RKO (cell line): ENCODE measurements at regions not wholly inside any gene's neighbourhood (a gene's known extent, or its start where the extent isn't known, plus 50 kb on each side); places are given as distances from the start of the nearest gene placed in this dataset.

Experiments used
- DNase-seq: peaks from one replicate; pipeline ENCODE4 v3.0.0-alpha.2; 2016; ENCODE audit warnings: low spot score

DNA sequence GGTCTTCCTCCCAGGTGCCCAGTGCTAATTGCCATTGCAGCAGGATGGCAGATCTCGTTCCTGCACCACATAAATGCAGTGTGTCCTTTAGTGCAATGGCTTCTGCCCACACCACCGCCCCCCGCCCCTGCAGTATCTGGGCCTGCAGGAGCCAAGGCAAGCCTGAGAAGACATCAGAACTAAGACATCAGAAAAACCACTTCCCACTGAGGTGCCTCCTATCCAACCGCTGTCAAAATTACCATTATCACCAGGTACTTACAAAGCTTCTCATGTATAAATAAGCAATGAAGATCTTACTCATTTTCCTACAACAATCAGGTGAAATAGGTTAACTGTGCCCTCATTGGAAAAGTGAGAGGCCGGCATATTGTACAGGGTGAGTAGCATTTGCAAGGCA lies 228.8 kb downstream of the FBXO15 start:
- DNase-seq, result no peak

DNA sequence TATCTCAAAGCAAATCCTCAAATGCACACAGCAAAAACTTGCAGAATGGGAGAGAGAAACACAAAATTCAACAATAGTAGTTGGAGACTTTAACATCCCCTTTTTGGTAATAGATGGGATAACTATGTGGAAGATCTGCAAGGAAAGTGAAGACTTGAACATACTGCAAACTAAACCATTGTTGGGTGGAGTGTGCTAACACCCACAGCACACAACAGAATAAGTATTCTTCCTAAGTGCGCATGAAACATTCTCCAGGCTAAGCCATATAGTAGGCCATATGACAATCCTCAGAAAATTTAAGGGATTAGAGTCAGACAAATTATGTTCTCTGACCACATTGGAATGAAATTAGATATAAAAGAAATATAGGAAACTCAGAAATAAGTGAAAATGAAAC lies 230.6 kb downstream of the FBXO15 start:
- DNase-seq, result no peak

DNA sequence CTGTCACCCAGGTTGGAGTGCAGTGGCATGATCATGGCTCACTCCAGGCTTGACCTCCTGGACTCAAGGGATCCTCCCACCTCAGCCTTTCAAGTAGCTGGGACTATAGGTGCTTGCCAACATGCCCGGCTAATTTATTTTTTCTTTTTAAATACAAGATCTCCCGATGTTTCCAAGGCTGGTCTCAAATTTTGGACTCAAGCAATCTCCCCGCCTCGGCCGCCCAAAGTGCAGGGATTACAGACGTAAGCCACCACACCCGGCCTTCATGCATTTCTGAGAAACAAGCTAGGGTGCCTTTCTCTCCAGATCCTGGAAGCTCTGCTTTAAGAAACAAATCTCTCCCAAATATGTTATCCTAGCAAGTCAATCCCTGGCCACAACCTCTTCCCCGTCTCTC lies 234.1 kb downstream of the FBXO15 start:
- no peak for DNase-seq

- DNase-seq, result peak; percentile 26
Observed at GRCh38 chr18:73908323-73908722, 239.3 kb downstream of the FBXO15 start.

DNA sequence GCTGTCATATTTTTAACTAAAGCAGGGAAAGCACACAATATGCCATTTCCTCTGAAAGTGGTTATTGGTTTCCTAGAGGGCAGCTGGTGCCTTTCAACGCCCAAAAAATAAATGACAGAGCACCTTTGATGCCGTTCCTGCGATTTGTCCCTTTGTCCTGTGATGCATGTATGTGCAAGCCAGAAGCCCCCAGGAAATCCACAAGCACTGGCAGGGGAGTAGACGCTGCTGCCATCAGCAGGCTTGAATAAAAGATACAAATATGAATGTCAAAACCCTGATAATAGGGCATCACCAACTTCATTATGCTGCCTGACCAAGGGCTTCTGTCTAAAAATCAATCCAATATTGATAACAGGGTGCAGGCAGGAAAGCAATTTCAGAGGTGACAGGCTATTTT lies 246.1 kb downstream of the FBXO15 start:
- DNase-seq, result no peak

- DNase-seq, result no peak
Observed at GRCh38 chr18:73901151-73901550, 246.5 kb downstream of the FBXO15 start.

DNA sequence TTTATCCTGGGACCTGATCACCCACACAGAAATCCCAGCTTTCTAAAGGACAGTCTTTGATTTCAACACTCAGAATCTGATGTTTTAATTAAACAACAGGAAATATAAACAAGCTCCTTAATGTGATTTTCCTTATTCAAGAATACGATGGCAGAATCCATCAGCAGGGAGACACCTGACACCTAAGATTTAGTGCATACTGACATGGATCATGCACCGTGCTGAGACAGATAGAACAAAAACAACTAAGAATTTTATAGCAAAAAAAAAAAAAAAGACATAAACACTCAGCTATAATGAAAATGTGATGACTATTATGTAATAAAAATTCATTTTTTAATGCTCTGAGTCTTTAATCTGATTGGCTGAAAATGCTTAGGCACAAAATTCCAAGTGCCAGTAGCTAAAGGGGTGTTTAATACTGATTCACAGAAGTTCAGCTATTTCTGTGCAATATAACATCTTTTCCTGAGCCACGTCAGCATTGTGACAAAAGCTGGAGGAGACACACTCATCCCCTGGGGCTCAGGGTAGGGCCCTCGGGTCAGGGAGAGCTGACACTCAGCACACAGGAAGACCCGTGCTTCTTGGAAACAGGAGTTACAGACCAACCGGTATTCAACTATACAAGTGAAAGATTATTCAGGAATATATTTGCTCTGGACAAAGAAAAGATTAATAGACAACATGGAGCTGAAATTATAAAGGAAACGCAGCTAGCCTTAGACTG lies 247.4 kb downstream of the FBXO15 start:
- no peak for DNase-seq

DNA sequence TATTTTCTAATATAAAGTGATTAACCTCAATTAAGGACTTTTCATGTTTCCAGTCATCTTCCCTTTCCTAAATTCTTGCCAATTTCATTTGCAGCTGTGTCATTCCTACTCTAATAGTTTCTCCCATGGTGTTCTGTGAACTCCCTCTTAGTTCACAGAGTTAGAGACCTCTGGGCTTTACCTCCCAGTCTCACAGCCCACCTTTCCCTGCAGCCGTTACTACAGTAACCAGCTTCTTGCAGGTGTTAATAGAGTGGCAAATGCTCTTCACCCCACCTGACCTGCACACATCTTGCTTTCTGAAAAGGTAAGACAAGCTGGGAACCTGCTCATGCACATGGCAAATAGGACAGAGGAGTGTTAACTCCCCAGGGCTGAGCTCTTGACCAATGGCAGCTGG lies 250.1 kb downstream of the FBXO15 start:
- DNase-seq, result no peak

- DNase-seq, result no peak
Observed at GRCh38 chr18:73896685-73897084, 250.9 kb downstream of the FBXO15 start.

- no peak for DNase-seq
Observed at GRCh38 chr18:73895701-73896100, 251.9 kb downstream of the FBXO15 start.

GRCh38 chr18:73893880-73894279 lies 253.8 kb downstream of the FBXO15 start:
- peak; percentile 13 for DNase-seq

GRCh38 chr18:73891572-73892421 lies 255.8 kb downstream of the FBXO15 start:
- peak; percentile 1 for DNase-seq

DNA sequence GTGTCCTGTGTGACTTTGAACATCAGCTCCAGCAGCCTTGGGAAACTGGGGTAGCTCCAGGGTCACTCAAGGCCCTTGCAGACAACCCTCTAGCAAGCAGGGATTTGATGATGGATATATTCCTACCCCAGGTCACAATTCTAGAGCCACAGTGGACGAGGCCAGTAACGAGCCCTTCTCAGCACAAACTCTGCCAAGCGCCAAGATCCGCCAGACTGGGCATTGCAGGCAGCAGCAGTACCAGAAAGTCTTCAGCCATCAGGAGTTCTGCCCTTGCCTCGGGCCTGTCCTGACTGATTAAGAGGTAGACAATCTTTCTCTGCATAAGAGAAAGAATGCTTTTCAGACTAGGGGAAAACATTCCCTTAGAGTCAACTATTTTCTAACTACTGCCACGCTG lies 259.1 kb downstream of the FBXO15 start:
- DNase-seq, result no peak

GRCh38 chr18:73887801-73888200 lies 259.8 kb downstream of the FBXO15 start:
- DNase-seq, result no peak

GRCh38 chr18:73884868-73885267 lies 262.8 kb downstream of the FBXO15 start:
- DNase-seq, result no peak

DNA sequence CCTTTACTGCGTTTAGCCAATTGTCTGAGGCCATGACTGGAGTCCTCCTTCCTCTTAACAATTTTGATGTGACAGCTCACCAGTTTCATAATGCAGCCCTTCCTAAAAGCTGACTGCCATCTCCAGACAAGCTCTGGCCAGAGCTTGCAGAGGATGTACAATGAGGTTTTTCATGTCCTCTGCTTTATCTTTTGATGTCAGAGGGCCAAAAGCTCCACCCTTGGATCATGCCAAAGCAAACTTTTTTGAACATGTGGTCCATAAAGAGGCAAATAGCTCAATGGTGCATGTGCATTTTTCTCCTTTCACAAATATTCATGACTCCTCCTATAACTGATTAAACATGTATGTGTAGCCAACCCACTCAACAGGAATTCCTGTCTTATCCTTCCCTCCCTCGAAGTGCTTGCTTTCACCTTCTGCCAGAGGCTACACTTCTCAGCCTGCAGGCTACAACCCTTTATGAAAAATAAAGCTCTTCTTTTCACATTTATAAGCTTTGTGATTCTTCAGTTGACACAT lies 266.2 kb downstream of the FBXO15 start:
- no peak for DNase-seq

DNA sequence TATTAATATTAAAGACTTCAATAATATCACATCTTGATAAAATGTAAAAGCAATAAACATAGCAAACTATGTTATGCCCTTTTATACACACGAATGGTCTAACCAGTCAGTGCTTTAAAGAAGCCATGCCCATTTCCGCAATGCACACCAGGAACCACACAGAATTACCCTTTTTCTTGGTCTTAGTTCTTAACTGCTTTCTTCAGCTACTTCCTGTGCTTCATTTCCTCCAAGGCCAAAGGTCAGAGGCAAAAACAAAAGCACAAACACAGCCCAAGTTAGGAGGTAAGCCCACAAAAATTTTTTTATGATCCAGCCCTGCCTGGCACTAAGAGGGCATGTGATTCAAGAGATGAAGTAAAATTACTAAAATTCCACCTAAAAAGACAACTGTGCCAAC lies 267.2 kb downstream of the FBXO15 start:
- DNase-seq, result no peak

DNA sequence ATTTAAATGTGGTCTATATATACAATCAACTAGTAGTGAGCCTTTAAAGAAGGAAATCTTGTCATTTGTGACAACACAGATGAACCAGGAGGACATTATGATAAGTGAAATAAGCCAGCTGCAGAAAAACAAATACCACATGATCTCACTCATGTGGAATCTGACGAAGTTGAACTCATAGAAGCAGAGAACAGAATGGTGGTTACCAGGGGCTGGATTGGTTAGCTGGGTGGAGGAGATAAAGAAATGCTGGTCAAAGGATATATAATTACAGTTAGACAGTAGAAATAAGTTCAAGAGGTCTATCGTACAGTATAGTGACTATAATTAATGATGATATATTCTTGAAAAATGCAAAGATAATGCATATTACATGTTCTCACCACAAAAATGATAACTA lies 267.9 kb downstream of the FBXO15 start:
- DNase-seq, result no peak

GRCh38 chr18:73879328-73879727 lies 268.3 kb downstream of the FBXO15 start:
- DNase-seq, result no peak

DNA sequence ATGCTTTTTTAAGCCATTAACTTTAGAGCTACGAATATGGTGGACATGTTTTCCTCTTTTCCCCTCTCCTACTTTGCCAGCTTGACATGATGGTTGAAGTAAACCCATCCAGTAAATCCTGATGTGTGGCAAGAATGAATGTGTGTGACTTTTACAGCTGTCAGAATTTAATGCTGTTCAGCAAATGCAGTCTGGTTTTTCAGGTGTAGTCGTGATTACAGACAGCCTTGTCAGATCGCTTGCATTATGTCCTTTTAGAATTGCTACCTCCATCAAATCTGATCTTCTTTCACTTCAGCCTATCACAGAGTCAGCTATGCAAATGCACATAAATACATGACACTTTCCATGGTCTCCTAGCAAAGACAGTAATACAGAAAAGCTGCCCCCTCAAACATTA lies 278.5 kb downstream of the FBXO15 start:
- DNase-seq, result no peak

- no peak for DNase-seq
Observed at GRCh38 chr18:73861771-73862170, 285.9 kb downstream of the FBXO15 start.

GRCh38 chr18:73859837-73860397 lies 287.7 kb downstream of the FBXO15 start:
- DNase-seq, result no peak
